HCT116 (cell line): ENCODE measurements at regions not wholly inside any gene's neighbourhood (a gene's known extent, or its start where the extent isn't known, plus 50 kb on each side); places are given as distances from the start of the nearest gene placed in this dataset.

Experiments
- ATAC-seq: fragments of 200-7000 bp; cut with Tn5 transposase; 2 replicates; pipeline ENCODE4 v1.9.1; 2020; ENCODE audit warnings: mild to moderate bottlenecking, moderate library complexity
- BruUV-seq: library from RNA; stranded (reverse); fragments of 400-500 nt; replicated peaks from 2 replicates; lab custom pipeline; 2021; lab: Mats Ljungman, UMichigan
- CTCF ChIA-PET: fragments of 300-600 bp; sonication (Branson Sonifier 250); formaldehyde crosslinking; loops from one replicate; lab custom pipeline; 2021; ENCODE audit warnings: antibody characterized with exemption; lab: Charles Lee
- POLR2A ChIA-PET: fragments of 300-600, 350-600 bp; sonication (Branson Sonifier 250); formaldehyde crosslinking; loops from one replicate; lab custom pipeline; 2021; ENCODE audit warnings: antibody characterized with exemption; lab: Charles Lee
- RAD21 ChIA-PET, 2 experiments: fragments of 300-600 bp; sonication (Branson Sonifier 250); formaldehyde crosslinking; loops; one replicate each; lab custom pipeline; 2023; ENCODE audit warnings: low total read pairs in 2 of 2; ENCODE audit not compliant: uncharacterized antibody in 2 of 2, unreplicated experiment in 2 of 2, low non-redundant PET in 1 of 2; lab: Charles Lee
- DNase-seq: peaks from one replicate; pipeline ENCODE4 v3.0.0-alpha.2; 2010; ENCODE audit warnings: low read depth, low spot score
- H2AFZ ChIP-seq: fragments of 200-600 bp; shearing (Covaris generic), sonication (generic); 2 replicates; pipeline ENCODE4 v1.6.1; 2017; ENCODE audit warnings: low read depth, mixed run types, mixed read lengths, antibody characterized with exemption, low read length; ENCODE audit not compliant: poor library complexity, severe bottlenecking
- H3K27ac ChIP-seq: 2 replicates; pipeline ENCODE4 v1.5.1; 2012; ENCODE audit warnings: low read depth, low read length
- H3K27me3 ChIP-seq: fragments of 200-600 bp; sonication (generic); 2 replicates; pipeline ENCODE4 v1.6.1; 2016; ENCODE audit warnings: mixed run types, low read length, mixed read lengths; ENCODE audit not compliant: insufficient read depth
- H3K36me3 ChIP-seq, 2 experiments: fragments of 200-500 bp in 1 of 2; fragments of 200-600 bp in 1 of 2; sonication (Bioruptor generic) in 1 of 2; sonication (generic) in 1 of 2; 2 replicates each; pipeline versions ENCODE4 v1.5.1 to v1.6.1; 2014 to 2016; ENCODE audit warnings: low read length in 2 of 2, inconsistent platforms in 1 of 2, mixed read lengths in 1 of 2, mixed run types in 1 of 2; ENCODE audit not compliant: insufficient read depth in 2 of 2, control insufficient read depth in 1 of 2
- H3K4me1 ChIP-seq, 2 experiments: fragments of 200-600 bp in 1 of 2; sonication (generic) in 1 of 2; 2 replicates each; pipeline versions ENCODE4 v1.5.1 to v1.6.1; 2012 to 2017; ENCODE audit warnings: low read length in 2 of 2, inconsistent platforms in 1 of 2, mild to moderate bottlenecking in 1 of 2, mixed read lengths in 1 of 2, mixed run types in 1 of 2, moderate library complexity in 1 of 2; ENCODE audit not compliant: insufficient read depth in 2 of 2, control insufficient read depth in 1 of 2
- H3K4me2 ChIP-seq: fragments of 200-600 bp; sonication (generic); 2 replicates; pipeline ENCODE4 v1.6.1; 2017; ENCODE audit warnings: mixed run types, low read length, mixed read lengths
- H3K4me3 ChIP-seq, 2 experiments: fragments of 200-600 bp in 1 of 2; sonication (generic) in 1 of 2; replicated peaks in 1 of 2; 2 replicates each; pipeline ENCODE4 v1.5.1; 2011 to 2016; ENCODE audit warnings: low read length in 2 of 2, control low read depth in 1 of 2, low read depth in 1 of 2, mild to moderate bottlenecking in 1 of 2, mixed read lengths in 1 of 2, mixed run types in 1 of 2
- H3K79me2 ChIP-seq: fragments of 200-600 bp; sonication (generic); 2 replicates; pipeline ENCODE4 v1.6.1; 2017; ENCODE audit warnings: mild to moderate bottlenecking, mixed run types, low read length, moderate library complexity, mixed read lengths; ENCODE audit not compliant: insufficient read depth
- H3K9ac ChIP-seq: fragments of 200-600 bp; sonication (generic); 2 replicates; pipeline ENCODE4 v1.6.1; 2016; ENCODE audit warnings: low read length, mixed read lengths
- H3K9me2 ChIP-seq: fragments of 200-600 bp; sonication (generic), shearing (Covaris generic); 2 replicates; pipeline ENCODE4 v1.6.1; 2017; ENCODE audit warnings: mixed run types, mild to moderate bottlenecking, moderate library complexity; ENCODE audit not compliant: insufficient read depth
- H3K9me3 ChIP-seq, 2 experiments: fragments of 200-500 bp in 1 of 2; fragments of 200-600 bp in 1 of 2; sonication (Bioruptor generic) in 1 of 2; sonication (generic) in 1 of 2; 2 replicates each; pipeline ENCODE4 v1.6.1; 2014 to 2017; ENCODE audit warnings: low read length in 2 of 2, mixed read lengths in 2 of 2, inconsistent platforms in 1 of 2, low read depth in 1 of 2, mild to moderate bottlenecking in 1 of 2, mixed run types in 1 of 2, moderate library complexity in 1 of 2; ENCODE audit not compliant: control insufficient read depth in 1 of 2, insufficient read depth in 1 of 2
- H4K20me1 ChIP-seq: fragments of 200-600 bp; sonication (generic), shearing (Covaris generic); 2 replicates; pipeline ENCODE4 v1.6.1; 2017; ENCODE audit warnings: mixed run types, mild to moderate bottlenecking, moderate library complexity; ENCODE audit not compliant: insufficient read depth
- ATF3 ChIP-seq: IDR thresholded peaks from 2 replicates; pipeline ENCODE4 v1.6.1; 2012
- CEBPB ChIP-seq: IDR thresholded peaks from 2 replicates; pipeline ENCODE4 v1.6.1; 2012; ENCODE audit warnings: low read depth
- CTCF ChIP-seq, 3 experiments: fragments of 200-600 bp in 1 of 3; sonication (generic) in 1 of 3; IDR thresholded peaks in 2 of 3; conservative IDR thresholded peaks in 1 of 3; 2 replicates each; pipeline ENCODE4 v1.5.1; 2012 to 2017; ENCODE audit warnings: low read depth in 2 of 3, low read length in 2 of 3, antibody characterized with exemption in 1 of 3, borderline replicate concordance in 1 of 3, control low read depth in 1 of 3, mild to moderate bottlenecking in 1 of 3, mixed read lengths in 1 of 3, mixed run types in 1 of 3, moderate library complexity in 1 of 3; ENCODE audit not compliant: insufficient read depth in 1 of 3
- ELF1 ChIP-seq: IDR thresholded peaks from 2 replicates; pipeline ENCODE4 v1.6.1; 2012; ENCODE audit warnings: low read depth, borderline replicate concordance
- EZH2 ChIP-seq: fragments of 200-600 bp; sonication (generic); IDR thresholded peaks from 2 replicates; pipeline ENCODE4 v1.6.1; 2017; ENCODE audit warnings: antibody characterized with exemption, mixed run types
- EZH2phosphoT487 ChIP-seq: fragments of 200-600 bp; IDR thresholded peaks from 2 replicates; pipeline ENCODE4 v1.6.1; 2018; ENCODE audit warnings: antibody characterized with exemption, borderline replicate concordance
- FOSL1 ChIP-seq: IDR thresholded peaks from 2 replicates; pipeline ENCODE4 v1.6.1; 2012; ENCODE audit warnings: low read depth
- JUND ChIP-seq: IDR thresholded peaks from 2 replicates; pipeline ENCODE4 v1.6.1; 2012
- MAX ChIP-seq: IDR thresholded peaks from 2 replicates; pipeline ENCODE4 v1.6.1; 2012
- RAD21 ChIP-seq: IDR thresholded peaks from 2 replicates; pipeline ENCODE4 v1.6.1; 2012; ENCODE audit warnings: low read depth, mild to moderate bottlenecking
- SIN3A ChIP-seq: IDR thresholded peaks from 2 replicates; pipeline ENCODE4 v1.6.1; 2012; ENCODE audit warnings: low read depth
- SRF ChIP-seq: IDR thresholded peaks from 2 replicates; pipeline ENCODE4 v1.6.1; 2012; ENCODE audit warnings: low read depth
- TCF7L2 ChIP-seq: IDR thresholded peaks from 2 replicates; pipeline ENCODE4 v1.7.0; 2011; ENCODE audit warnings: borderline replicate concordance, inconsistent platforms; ENCODE audit not compliant: insufficient read depth, insufficient read length; ENCODE audit errors: extremely low read depth
- YY1 ChIP-seq: IDR thresholded peaks from 2 replicates; pipeline ENCODE4 v1.6.1; 2011; ENCODE audit warnings: low read length, low read depth, moderate library complexity, mild to moderate bottlenecking; ENCODE audit not compliant: insufficient replicate concordance; ENCODE audit errors: extremely low read depth
- ZFX ChIP-seq: fragments of 450-650 bp; IDR thresholded peaks from 2 replicates; pipeline ENCODE4 v1.6.1; 2017
- ZNF274 ChIP-seq: fragments of 200-500 bp; sonication (Bioruptor generic); IDR thresholded peaks from 2 replicates; pipeline ENCODE4 v1.6.1; 2014; ENCODE audit warnings: mild to moderate bottlenecking, low read depth, low read length, inconsistent platforms
- intact Hi-C: fragments of 100-400 bp; cut with micrococcal nuclease; formaldehyde crosslinking; loops from 2 replicates; pipeline ENCODE4 v1.10.0; 2022
- TF ChIP-seq, protein P1 (sequence below): IDR thresholded peaks from 2 replicates; pipeline ENCODE4 v1.6.1; 2012; ENCODE audit warnings: low read depth

DNA sequence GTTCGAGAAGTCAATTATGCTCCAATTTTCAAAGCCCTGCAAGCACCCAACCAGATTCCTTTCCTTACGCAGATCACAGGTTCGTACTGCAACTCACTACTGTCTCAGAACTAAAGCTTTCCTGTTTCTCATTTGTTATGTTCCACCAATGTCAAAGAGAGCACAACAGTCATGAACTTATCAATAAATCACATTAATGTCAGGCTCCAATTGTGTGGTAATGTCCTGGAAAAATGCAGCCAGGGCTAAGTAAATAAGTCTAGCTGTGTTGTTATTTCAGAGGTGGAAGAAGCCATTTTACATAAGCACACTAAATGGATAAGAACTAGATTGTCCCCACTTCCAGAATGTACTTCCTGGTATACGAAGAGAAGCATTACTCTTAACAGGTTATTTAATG, 488.6 kb upstream of the PTGER4 start:
- no peak for DNase-seq
- no peak overlapping the region for H2AFZ ChIP-seq
- no peaks in the 10 kb centered on the region for H3K27me3 ChIP-seq
- ChIA-PET CTCF (no interaction called here), RAD21 (no interaction called here), POLR2A (no interaction called here)
- BruUV-seq: no TSS peak
- H3K4me1 ChIP-seq: no peaks in the 10 kb centered on the region
- intact Hi-C loops: no loop called here
- H3K9ac ChIP-seq: no peak overlapping the region
- TF ChIP-seq RAD21 (no peak), ZNF274 (no peak), SIN3A (no peak), TCF7L2 (no peak), FOSL1 (no peak), YY1 (no peak), ATF3 (no peak), CEBPB (no peak), SRF (no peak), ELF1 (no peak), MAX (no peak), JUND (no peak), EZH2 (no peak), CTCF (IDR thresholded peaks at IDR 0.05 in 2 of 3, conservative IDR thresholded peaks at IDR 0.05 in 1 of 3; ENCODE audit: borderline replicate concordance in 1 of 3, insufficient read depth in 1 of 3, low read depth in 2 of 3, low read length in 2 of 3) (no peak), EZH2phosphoT487 (no peak), ZFX (no peak)
- TF ChIP-seq, protein P1, sequence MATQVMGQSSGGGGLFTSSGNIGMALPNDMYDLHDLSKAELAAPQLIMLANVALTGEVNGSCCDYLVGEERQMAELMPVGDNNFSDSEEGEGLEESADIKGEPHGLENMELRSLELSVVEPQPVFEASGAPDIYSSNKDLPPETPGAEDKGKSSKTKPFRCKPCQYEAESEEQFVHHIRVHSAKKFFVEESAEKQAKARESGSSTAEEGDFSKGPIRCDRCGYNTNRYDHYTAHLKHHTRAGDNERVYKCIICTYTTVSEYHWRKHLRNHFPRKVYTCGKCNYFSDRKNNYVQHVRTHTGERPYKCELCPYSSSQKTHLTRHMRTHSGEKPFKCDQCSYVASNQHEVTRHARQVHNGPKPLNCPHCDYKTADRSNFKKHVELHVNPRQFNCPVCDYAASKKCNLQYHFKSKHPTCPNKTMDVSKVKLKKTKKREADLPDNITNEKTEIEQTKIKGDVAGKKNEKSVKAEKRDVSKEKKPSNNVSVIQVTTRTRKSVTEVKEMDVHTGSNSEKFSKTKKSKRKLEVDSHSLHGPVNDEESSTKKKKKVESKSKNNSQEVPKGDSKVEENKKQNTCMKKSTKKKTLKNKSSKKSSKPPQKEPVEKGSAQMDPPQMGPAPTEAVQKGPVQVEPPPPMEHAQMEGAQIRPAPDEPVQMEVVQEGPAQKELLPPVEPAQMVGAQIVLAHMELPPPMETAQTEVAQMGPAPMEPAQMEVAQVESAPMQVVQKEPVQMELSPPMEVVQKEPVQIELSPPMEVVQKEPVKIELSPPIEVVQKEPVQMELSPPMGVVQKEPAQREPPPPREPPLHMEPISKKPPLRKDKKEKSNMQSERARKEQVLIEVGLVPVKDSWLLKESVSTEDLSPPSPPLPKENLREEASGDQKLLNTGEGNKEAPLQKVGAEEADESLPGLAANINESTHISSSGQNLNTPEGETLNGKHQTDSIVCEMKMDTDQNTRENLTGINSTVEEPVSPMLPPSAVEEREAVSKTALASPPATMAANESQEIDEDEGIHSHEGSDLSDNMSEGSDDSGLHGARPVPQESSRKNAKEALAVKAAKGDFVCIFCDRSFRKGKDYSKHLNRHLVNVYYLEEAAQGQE: no peak
- no peaks in the 10 kb centered on the region for H3K9me2 ChIP-seq
- H3K79me2 ChIP-seq: no peaks in the 10 kb centered on the region
- H3K4me3 ChIP-seq: no peak overlapping the region
- ATAC-seq: no peak
- no peaks in the 10 kb centered on the region for H4K20me1 ChIP-seq
- no peaks in the 10 kb centered on the region for H3K9me3 ChIP-seq
- no peak overlapping the region for H3K27ac ChIP-seq
- no peak overlapping the region for H3K4me2 ChIP-seq
- H3K36me3 ChIP-seq: no peaks in the 10 kb centered on the region
